Right renal cortex interstitium (tissue), 3 donors: ENCODE measurements at regions not wholly inside any gene's neighbourhood (a gene's known extent, or its start where the extent isn't known, plus 50 kb on each side); places are given as distances from the start of the nearest gene placed in this dataset.

Experiments
- DNase-seq, 3 donors: peaks; one replicate each; pipeline ENCODE4 v3.0.0-alpha.2; 2013; ENCODE audit warnings: low read depth in 3 of 3, low spot score in 2 of 3

- DNase-seq, result no peak
Observed at GRCh38 chr13:99653526-99653925, 152.3 kb downstream of the TM9SF2 start.

- DNase-seq, result no peak
Observed at GRCh38 chr13:99652901-99653300, 151.6 kb downstream of the TM9SF2 start.

- DNase-seq, result no peak
Observed at GRCh38 chr13:99652141-99652540, 150.9 kb downstream of the TM9SF2 start.

- DNase-seq, result no peak
Observed at GRCh38 chr13:99651016-99651415, 149.7 kb downstream of the TM9SF2 start.

- no peak for DNase-seq
Observed at GRCh38 chr13:99650410-99650809, 149.1 kb downstream of the TM9SF2 start.

GRCh38 chr13:99648927-99649326 lies 147.7 kb downstream of the TM9SF2 start:
- DNase-seq, result no peak

GRCh38 chr13:99648066-99648665 lies 146.9 kb downstream of the TM9SF2 start:
- no peak for DNase-seq

- no peak for DNase-seq
Observed at GRCh38 chr13:99647596-99647985, 146.3 kb downstream of the TM9SF2 start.

GRCh38 chr13:99646866-99647595 lies 145.8 kb downstream of the TM9SF2 start:
- no peak for DNase-seq

GRCh38 chr13:99642841-99643240 lies 141.6 kb downstream of the TM9SF2 start:
- DNase-seq, result no peak

GRCh38 chr13:99642006-99642405 lies 140.7 kb downstream of the TM9SF2 start:
- no peak for DNase-seq

- DNase-seq, result no peak
Observed at GRCh38 chr13:99640260-99640659, 139.0 kb downstream of the TM9SF2 start.

GRCh38 chr13:99639126-99639525 lies 137.9 kb downstream of the TM9SF2 start:
- DNase-seq, result no peak

GRCh38 chr13:99636728-99637353 lies 135.6 kb downstream of the TM9SF2 start:
- DNase-seq, result no peak

GRCh38 chr13:99636306-99636705 lies 135.0 kb downstream of the TM9SF2 start:
- DNase-seq, result no peak

- DNase-seq, result no peak
Observed at GRCh38 chr13:99634672-99635071, 133.4 kb downstream of the TM9SF2 start.

GRCh38 chr13:99630269-99630898 lies 129.1 kb downstream of the TM9SF2 start:
- DNase-seq, result no peak

GRCh38 chr13:99629641-99630040 lies 128.4 kb downstream of the TM9SF2 start:
- no peak for DNase-seq

GRCh38 chr13:99628442-99628841 lies 127.2 kb downstream of the TM9SF2 start:
- no peak for DNase-seq

- DNase-seq, result no peak
Observed at GRCh38 chr13:99626461-99627082, 125.3 kb downstream of the TM9SF2 start.

GRCh38 chr13:99624936-99625540 lies 123.8 kb downstream of the TM9SF2 start:
- DNase-seq, result no peak
